H1 (cell line): ENCODE measurements at regions not wholly inside any gene's neighbourhood (a gene's known extent, or its start where the extent isn't known, plus 50 kb on each side); places are given as distances from the start of the nearest gene placed in this dataset.

Experiments
- CBX5 ChIP-seq: fragments of 300-800, 300-1000 bp; sonication (generic); IDR thresholded peaks from 2 replicates; pipeline ENCODE4 v1.7.1; 2016; ENCODE audit warnings: antibody characterized with exemption, low read length, low read depth
- EZH2 ChIP-seq: fragments of 200-600 bp; sonication (generic); IDR thresholded peaks from 2 replicates; pipeline ENCODE4 v1.7.1; 2012; ENCODE audit warnings: low read depth, mild to moderate bottlenecking, moderate library complexity, low read length, inconsistent platforms; ENCODE audit not compliant: severe bottlenecking
- POLR2A ChIP-seq, 2 experiments: IDR thresholded peaks; 1 replicate in 1 of 2; 2 replicates in 1 of 2; pipeline ENCODE4 v1.6.1; 2011; ENCODE audit warnings: low read depth in 2 of 2, low read length in 2 of 2, mild to moderate bottlenecking in 2 of 2; ENCODE audit errors: control extremely low read depth in 1 of 2
- TEAD4 ChIP-seq: IDR thresholded peaks from 2 replicates; pipeline ENCODE4 v1.6.1; 2012; ENCODE audit warnings: low read depth, low read length, inconsistent platforms, mixed read lengths
- TF ChIP-seq, protein P1 (sequence below), 3 experiments: IDR thresholded peaks; 1 replicate in 2 of 3; 2 replicates in 1 of 3; pipeline versions ENCODE4 v1.5.1 to v1.6.1; 2011; ENCODE audit warnings: low read length in 3 of 3, mild to moderate bottlenecking in 3 of 3, inconsistent platforms in 2 of 3, low read depth in 1 of 3, moderate library complexity in 1 of 3; ENCODE audit not compliant: insufficient read depth in 1 of 3; ENCODE audit errors: control extremely low read depth in 1 of 3
- TF ChIP-seq, protein P2 (sequence below): IDR thresholded peaks from 2 replicates; pipeline ENCODE4 v1.6.1; 2011; ENCODE audit warnings: low read length, improper control_type of control experiment

DNA sequence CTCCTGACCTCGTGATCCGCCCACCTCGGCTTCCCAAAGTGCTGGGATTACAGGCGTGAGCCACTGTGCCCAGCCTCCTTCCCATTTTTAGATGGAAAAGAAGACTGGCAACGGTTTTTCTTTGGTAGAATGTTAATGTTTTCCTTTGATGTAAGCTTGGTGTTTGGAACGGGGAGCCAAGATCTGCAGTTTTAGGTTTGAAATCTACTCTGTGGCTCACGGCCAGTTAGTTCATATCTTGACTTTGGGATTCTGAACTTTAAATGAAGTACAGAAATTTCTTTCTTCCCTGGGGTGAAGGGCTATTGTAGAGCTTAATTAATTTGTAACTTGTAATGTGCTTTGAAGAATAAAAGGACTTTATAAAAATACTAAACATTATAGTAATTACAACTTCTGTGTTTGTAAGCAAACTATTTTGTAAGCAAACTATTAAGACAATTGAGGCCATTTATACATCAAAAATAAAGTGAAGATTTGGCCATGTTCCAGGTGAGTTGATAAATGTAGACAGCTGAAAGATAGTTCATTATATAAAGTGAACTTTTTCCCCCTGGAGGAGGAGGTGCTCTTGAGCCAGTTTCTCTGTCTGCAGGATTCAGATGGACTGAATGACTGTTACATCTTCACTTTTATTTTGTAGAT, 117.1 kb upstream of the TUT7 start:
- TF ChIP-seq TEAD4, result no peak
- no peak for TF ChIP-seq CBX5
- TF ChIP-seq, protein P1, sequence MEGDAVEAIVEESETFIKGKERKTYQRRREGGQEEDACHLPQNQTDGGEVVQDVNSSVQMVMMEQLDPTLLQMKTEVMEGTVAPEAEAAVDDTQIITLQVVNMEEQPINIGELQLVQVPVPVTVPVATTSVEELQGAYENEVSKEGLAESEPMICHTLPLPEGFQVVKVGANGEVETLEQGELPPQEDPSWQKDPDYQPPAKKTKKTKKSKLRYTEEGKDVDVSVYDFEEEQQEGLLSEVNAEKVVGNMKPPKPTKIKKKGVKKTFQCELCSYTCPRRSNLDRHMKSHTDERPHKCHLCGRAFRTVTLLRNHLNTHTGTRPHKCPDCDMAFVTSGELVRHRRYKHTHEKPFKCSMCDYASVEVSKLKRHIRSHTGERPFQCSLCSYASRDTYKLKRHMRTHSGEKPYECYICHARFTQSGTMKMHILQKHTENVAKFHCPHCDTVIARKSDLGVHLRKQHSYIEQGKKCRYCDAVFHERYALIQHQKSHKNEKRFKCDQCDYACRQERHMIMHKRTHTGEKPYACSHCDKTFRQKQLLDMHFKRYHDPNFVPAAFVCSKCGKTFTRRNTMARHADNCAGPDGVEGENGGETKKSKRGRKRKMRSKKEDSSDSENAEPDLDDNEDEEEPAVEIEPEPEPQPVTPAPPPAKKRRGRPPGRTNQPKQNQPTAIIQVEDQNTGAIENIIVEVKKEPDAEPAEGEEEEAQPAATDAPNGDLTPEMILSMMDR (IDR thresholded peaks at IDR 0.05; ENCODE audit: control extremely low read depth in 1 of 3, insufficient read depth in 1 of 3, low read depth in 1 of 3, low read length in 3 of 3), result no peak
- TF ChIP-seq, protein P2, sequence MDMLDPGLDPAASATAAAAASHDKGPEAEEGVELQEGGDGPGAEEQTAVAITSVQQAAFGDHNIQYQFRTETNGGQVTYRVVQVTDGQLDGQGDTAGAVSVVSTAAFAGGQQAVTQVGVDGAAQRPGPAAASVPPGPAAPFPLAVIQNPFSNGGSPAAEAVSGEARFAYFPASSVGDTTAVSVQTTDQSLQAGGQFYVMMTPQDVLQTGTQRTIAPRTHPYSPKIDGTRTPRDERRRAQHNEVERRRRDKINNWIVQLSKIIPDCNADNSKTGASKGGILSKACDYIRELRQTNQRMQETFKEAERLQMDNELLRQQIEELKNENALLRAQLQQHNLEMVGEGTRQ, result no peak
- no peak for TF ChIP-seq EZH2
- TF ChIP-seq POLR2A (IDR thresholded peaks at IDR 0.05; ENCODE audit: control extremely low read depth in 1 of 2, low read depth in 2 of 2, low read length in 2 of 2), result no peak
